ENCODE measurements at regions not wholly inside any gene's neighbourhood (a gene's known extent, or its start where the extent isn't known, plus 50 kb on each side); places are given as distances from the start of the nearest gene placed in this dataset.
A peak's percentile ranks its signal among the peaks of the same experiment; 100 is the strongest.

DNA sequence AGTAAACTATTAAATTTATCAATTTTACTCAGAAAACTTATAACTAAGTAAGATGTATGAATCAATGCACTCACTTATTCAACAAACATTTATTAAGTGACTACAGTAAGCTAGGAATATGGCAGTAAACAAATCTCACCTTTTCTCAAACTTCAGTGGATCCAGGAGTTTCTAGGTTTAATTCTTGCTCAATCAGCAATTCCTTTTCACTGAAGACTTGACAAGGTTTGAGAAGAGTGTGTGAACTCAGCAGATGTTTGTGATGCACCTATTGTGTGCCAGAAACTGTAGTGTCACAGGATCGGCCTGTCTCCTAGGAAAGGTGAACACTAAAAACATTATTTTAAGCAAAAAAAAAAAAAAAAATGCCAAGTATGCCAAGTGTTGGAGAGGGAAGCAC, 167.8 kb downstream of the ALG10 start:
- DNase-seq, result no peak

DNA sequence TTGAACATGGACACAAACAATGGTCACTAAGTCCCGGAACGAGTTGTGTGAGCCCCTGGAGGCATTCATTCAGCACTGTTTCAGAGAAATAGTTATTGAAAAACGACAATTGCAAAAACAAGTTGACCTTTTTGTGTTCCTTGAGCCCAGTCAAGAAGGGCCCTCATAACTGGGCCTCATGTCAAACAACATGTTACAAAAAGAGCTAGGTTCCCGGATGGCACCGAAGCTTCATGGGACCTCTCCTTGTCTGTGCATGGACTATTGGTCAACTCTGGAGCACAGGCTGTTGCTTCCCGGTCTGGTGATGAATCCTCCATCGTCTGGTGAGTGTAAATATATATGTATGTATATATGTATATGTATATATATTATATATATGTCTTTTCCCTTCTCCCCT, 176.6 kb downstream of the ALG10 start:
- no peak for DNase-seq

DNA sequence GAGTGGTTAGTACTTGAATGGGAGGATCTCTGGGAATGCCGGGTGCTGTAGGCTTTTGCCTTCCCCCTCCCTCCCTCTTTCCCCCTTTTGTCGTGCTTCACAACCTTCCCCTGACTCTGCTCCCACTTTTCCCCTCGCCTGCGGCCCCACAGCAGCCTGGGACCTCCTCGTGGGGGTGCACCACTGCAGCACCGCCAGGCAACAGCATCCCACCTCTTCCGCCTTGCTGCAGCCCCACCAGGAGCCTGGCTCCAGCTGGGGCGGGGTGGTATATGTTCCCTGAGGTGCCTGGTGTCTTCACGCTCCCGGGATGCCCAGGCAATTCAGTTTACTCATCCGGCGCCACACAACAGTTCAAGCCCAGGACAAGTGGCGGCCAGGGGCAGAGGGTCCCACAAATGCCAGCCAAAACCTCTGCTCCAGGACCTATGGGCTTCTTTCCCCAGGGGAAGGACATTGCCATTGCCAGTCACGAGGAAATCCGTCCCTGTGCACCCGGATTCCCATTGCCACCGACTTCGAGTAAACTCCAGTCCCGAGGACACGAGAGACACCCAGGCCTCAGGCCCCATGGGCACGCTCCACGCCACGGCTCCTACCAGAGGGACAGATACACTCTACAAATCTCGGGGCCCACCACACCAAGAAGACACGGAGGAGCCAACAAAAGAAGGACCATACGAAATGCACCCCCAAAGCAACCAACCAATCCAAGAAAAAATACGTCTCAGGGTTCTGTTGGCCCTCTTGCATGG, 181.7 kb downstream of the ALG10 start:
- no peak for DNase-seq

DNA sequence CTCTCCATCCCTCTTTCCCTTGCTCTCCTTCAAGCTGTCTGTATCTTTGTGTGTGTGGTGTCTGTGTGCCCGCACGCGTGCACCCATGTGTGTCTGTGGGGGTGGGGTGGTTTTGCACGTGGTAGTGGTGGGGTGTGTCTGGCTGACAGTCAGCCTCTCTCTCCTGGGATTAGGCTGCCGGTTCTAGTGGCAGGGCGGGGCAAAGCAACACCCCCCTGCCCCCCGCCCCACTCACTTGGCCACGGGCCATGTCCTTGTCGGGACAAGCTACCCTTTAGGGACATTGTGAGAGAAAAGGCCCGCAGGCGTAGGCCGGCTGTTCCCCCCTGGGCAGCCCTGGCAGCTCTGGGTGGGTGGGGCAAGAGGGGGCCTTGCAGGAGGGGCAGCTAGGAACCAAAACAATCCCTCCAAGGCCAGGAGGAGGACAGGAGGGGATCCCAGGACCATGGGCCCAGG, 182.6 kb downstream of the ALG10 start:
- no peak for DNase-seq

DNA sequence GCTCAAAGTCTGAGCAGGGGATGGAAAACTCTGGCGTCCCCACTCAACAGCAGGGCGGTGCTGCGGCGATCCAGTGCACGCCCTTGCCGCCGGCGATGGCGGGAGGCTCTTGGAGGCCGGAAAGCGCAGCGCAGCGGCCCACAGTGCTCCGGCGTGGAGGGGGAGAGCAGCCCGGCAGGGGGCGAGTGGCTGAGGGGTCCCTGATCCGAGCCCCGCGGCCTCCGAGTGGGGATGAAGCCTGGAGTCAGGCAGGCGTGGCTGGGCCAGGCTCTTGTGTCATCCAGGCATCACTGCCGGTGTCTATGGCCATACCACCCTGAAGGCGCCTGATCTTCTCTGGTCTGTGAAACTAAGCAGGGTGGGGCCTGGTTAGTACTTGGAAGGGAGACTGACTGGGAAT, 183.1 kb downstream of the ALG10 start:
- no peak for DNase-seq

DNA sequence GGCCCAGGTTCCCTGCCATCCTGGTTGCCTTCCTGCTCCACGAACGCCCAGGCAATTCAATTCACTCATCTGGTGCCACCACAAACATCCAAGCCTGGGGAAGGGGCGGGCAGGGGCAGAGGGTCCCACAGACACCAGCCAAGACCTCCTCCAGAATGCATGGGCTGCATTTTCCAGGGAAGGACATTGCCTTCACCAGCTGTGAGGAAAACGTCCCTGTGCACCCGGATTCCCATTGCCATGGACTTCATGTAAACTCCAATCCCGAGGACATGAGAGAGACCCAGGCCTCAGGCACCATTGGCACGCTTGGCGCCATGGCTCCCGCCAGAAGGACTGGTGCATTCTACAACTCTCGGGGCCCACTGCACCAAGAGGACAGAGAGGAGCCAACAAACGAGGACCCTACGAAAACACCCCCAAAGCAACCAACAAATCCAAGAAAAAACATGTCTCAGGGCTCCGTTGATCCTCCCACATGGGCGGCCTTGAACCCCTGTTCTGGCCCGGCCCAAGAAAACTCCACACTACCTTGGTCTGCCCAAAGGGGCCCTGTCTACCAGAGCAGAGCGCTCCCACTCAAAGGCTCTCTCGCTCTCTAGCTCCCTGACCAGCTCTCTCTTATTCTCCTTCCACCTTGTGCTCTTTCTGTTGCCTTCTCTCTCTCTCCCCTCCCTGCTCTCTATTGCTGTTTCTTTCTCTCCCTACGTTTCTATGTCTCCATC, 183.9 kb downstream of the ALG10 start:
- no peak for DNase-seq

DNA sequence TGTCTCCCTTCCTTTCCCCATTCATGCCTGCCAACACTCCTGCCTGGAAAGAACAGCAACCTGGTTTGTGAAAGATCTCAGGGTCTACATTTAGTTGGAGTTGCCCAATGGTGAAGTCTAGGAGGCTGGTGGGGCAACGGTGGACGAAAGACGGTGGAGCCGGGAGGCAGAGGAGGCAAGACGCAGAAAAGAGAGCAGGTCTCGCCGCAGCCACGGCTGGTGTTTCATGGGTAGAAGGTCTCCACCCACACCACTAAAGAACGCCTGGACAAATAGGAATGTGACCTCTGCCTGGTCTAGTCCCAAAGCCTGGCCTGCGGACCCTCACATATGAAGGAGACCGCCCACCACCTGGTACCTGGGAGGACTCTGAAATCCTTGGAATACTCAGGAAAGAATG, 185.6 kb downstream of the ALG10 start:
- no peak for DNase-seq

DNA sequence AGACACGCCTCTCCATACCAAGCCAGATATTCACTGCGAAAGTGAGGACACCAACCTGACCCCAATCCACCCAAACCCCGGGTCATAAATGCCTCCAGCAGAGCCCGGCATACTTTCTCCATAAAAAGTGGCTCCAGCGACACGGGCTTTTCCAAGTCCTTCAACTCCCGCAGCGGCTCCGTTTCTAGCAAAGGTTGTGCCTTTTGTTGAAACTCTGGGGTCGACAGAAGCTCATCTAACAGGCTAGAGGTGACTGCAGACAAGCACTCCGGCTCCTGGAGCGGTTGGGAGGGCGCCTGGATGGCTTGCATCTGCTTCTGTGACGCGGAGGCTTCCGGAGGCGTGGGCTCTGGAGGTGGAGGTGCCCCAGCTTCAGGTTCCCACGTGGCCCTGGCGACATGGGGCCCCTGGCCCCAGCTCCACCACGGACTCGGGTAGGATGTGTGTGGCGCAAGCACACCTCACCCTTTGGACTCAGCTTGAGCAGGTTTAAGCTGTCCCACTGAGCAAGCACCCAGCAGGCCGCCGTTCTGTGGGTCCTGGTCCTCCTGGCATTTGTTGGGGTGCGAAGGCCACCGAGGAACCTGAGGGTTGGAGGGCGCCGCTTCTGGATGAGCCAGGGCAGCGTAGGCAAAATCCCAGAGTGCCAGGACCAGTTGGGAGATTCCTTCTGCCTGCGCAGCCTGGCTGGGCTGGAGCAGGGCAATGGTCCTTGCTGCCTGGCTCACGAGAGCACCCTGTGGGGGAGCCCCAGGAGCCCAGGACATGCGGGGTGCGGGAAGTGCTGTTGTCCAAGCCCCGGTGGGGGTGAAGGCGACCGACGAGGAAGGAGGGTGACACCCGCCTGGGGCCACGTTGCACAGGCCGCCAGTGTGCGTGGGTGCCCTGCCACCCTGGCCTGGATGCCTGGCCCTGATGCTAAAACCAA, 186.3 kb downstream of the ALG10 start:
- DNase-seq, result no peak

DNA sequence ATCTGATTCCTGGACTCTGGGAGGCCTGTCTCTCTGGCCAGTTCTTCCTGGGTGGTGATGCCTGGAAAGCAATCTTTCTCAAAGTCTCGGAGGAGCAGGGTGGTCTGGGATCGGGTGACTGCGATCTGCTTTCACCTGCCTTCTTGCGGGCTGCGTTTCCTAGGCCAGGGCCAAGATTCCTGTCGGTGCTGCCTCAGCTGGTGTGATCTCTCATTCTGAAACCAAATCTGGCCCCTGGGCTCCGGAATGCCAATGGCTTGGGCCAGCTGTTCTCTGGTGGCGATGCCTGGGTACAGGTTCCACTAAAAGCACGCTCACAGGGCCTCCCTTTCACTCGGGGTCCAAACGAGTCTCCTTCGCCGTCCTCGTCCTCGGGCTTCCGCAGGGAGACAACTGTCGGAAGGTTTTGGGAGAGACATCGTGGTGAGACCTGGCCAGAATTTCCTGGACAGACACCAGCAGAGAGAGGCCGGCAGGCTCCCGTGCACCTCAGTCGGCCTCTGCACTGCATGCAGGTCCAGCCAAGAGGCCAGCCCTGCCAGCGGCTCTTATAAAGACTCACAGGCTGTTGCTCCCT, 187.1 kb downstream of the ALG10 start:
- peak in 1 of 56 donors; percentile 12 for DNase-seq

DNA sequence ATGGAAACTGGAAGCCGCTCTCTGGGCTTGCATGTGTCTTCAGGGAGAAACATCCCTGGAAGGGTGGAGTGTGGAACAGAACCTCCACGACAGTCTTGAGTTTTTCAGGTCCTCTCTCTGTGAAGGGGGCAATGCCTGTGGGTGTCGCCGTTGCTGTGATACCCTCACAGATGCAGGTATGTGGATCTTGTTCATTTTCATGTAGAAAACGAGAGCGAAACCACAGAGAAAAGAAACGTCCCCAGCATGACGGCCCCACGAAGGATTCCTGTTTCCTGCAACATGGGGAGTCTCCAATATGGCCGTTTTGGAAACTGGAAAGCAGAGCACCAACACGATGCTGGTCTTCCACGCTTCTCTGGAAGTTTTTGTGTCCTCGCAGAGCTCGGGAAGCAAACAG, 187.9 kb downstream of the ALG10 start:
- no peak for DNase-seq

DNA sequence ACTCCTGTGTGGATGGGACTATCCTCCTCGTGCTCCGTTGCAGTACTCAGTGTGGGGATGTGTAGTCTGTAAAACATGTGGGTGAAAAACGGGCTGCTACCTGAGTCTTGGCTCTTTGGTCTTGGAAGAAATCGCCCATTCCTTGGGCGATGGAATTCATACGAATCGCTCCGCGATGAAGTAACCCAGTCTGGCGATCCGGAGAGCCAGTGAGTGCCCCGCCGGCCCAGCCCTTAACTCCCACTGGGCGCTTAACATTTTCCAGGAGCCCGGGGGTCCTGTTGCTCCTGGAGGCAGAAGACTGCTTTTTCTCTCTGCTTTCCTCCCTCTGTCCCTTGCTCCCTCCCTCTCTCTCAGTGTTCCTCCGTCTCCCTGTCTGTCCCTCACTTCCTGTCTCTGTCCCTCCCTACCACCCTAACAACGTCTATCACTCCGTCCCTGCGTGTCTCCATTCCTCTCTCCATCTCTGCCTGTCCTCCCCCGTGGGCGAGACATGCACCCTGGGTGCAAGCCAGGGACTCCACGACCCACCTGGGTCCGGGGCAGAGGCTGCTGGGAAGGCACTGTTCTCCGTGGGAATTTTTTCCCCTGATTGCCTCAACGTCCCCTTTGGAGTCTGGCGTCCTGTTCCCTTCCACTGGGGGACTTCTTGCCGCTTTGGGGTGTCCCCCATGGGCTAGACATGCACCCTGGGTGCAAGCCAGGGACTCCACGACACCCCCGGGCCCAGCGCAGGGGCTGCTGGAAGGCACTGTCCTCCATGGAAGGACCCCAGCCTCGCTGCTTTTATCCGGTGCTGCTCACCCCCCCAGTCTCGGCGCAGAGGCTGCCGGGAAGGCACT, 188.6 kb downstream of the ALG10 start:
- DNase-seq, result no peak

DNA sequence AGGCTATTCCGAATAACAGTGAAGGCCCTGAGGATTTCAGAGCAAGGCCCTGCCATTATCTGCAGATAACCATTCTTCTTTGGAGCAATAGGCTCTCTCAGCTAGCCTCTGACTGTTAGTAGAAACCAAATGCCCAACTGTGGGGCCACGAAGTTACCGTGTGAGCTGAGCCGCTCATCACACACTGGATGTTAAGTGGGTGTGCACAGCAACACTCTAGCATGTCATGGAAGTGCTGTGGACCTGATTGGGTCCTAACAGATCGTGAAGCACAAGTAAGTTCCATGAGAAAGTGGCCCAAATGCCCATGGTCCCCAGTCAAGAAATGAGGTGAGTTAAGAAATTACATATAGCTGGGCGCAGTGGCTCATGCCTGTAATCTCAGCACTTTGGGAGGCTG, 190.4 kb downstream of the ALG10 start:
- DNase-seq, result no peak

DNA sequence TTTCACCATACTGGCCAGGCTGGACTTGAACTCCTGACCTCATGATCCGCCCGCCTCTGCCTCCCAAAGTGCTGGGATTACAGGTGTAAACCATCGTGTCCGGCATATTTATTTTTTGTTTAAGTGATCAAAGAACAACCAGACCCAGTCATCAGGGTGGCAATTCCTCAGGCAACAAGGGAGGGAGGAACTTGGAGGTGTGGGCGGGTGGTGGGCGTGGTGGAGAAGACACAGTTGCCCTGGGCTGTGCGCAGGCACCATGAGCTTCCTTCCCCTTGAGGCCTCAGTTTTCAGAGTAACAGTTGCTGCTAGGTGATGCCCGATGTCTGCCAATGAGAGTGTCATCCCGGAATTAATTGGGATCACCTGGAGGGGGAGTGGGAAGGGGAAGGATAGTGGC, 191.7 kb downstream of the ALG10 start:
- DNase-seq, result no peak

DNA sequence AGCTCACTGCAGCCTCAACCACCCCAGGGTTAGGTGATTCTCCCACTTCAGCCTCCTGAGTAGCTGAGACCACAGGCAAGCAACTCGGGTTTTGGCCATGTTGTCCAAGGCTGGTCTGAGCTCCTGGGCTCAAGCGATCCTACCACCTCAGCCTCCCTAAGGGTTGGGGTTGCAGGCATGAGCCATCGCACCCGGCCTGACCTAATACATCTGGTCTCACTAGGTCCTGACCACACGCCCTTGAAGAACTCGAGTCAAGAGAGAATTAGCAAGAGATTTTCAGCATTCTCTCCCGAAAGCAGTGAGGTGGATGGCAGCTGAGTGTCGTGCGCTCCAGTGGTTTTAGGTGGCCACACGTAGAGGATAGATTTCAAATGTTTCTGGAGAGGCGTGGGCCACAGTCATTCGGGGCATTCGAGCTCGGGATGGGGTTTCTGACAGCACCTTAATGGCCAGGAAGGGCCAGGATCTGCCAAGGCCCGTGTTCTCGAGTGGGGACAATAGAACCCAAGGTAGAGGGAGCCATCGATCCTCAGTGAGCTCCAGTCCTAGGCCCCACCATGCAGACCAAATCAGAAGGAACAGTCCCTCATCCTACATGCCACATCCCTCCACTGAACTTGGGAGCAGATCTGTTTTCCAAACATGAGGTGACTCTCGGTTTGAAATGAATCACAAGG, 193.1 kb downstream of the ALG10 start:
- no peak for DNase-seq

DNA sequence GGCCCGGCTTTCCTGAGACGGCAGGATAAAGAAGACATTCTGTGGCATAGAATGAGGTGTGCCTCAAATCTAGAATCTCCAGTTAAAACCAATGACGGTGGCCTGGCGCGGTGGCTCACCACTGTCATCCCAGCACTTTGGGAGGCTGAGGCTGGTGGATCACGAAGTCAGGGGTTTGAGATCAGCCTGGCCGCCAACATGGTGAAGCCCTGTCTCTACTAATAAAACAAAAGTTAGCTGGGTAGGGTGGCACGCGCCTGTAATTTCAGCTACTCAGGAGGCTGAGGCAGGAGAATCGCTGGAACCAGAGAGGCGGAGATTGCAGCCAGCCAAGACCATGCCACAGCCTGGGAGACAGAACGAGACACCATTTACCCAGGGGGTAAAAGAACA, 193.6 kb downstream of the ALG10 start:
- DNase-seq, result no peak

DNA sequence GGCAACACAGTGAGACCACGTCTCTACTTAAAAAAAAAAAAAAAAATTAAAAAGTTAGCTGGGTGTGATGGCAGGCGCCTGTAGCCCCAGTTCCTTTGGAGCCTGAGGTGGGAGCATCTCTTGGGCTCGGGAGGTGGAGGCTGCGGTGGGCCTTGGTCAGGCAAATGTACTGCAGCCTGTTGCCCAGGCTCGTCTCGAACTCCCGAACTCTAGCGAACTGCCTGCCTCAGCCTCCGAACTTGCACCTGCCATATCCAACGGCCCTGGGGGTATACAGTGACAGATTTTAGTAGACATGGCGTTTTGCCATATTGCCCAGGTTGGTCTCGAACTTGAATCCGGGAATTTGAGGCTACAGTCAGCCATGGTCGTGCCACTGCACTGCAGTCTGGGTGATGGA, 195.4 kb downstream of the ALG10 start:
- no peak for DNase-seq

DNA sequence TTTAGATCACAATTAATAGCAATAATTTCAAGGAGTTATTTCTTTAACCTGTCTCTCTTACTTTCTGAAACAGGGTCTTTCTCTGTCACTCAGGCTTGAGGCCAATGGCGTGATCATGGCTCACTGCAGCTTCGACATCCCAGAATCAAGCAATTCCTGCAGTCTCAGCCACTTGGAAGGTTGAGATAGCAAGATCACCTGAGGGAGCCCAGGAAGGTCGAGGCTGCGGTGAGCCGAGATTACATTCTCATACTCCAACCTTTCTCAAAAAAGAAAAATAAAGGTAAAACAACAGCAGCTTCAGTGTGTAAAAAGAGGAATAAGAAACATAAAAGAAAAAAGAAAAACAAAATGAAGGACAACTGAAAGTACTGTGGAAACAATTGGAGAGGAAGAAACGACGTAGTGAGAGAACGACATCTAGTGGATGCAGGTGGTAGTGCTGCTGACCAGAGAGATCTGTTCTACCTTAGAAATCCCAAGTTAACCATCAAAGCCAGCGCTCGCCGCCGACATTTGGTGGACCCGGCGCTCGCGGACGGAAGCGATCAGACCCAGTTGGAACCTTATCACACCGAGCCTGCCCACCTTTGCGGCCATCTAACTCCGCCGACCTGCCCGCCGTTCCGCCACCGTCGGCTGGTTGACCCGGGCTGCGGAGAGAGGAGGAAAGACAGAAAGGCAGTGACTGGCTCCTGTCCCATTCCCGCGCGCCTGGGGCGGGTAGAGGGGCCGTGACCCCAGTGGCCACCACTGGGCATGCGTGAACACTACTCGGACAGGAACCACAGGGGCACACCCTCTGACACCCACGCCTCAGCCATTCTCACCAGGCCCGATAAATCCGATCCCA, 196.1 kb downstream of the ALG10 start:
- DNase-seq, result peak in 42 of 56 donors; percentile 6 to 81 (median 33)

DNA sequence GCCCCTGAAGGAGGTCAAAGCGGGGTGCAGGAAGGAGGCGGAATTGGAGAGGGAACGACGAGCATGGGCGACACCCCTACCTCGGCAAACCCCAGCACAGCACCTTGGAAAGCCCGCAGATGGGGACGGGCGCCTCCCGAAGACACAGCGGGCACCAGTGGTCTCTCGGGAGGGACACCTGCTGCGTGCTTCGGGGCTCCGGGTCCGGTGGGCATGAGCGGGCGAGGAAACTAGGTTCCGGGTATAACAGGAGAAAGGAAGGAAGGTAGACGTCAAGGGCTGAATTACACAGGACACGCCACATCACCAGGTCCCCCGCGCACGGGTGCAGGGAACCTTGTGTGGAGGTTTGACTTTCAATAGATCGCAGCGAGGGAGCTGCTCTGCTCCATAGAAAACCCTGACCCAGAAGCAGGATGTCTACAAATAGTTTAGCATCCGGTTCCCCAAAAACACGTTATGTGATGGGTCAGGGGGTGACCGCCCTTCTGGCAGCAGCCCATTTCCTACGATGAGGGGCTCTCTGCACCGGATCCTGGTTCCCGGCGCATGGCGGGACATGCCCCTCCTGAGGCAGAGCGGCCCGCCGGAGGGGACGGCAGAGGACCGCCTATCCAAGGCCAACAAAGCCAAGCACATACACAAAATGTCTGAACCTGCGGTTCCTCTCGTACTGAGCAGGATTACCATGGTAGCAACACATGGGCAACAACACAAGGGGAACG, 196.9 kb downstream of the ALG10 start:
- DNase-seq, result peak in 4 of 56 donors; percentile 7 to 34 (median 21)
